ENCODE measurements at regions not wholly inside any gene's neighbourhood (a gene's known extent, or its start where the extent isn't known, plus 50 kb on each side); places are given as distances from the start of the nearest gene placed in this dataset.

- DNase-seq = peak; percentile 41
These were observed 271.1 kb upstream of the KLF4 start for GRCh38 chr9:107760469-107761242.

- DNase-seq = no peak
These were observed 270.2 kb upstream of the KLF4 start for GRCh38 chr9:107759823-107760166.

GRCh38 chr9:107759009-107759822 is 269.6 kb upstream of the KLF4 start:
- DNase-seq = no peak

- no peak for DNase-seq
These were observed 266.5 kb upstream of the KLF4 start for GRCh38 chr9:107756091-107756490.

- no peak for DNase-seq
These were observed 265.7 kb upstream of the KLF4 start for GRCh38 chr9:107755246-107755645.

GRCh38 chr9:107751567-107752210 is 262.1 kb upstream of the KLF4 start:
- DNase-seq = peak; percentile 45

DNA sequence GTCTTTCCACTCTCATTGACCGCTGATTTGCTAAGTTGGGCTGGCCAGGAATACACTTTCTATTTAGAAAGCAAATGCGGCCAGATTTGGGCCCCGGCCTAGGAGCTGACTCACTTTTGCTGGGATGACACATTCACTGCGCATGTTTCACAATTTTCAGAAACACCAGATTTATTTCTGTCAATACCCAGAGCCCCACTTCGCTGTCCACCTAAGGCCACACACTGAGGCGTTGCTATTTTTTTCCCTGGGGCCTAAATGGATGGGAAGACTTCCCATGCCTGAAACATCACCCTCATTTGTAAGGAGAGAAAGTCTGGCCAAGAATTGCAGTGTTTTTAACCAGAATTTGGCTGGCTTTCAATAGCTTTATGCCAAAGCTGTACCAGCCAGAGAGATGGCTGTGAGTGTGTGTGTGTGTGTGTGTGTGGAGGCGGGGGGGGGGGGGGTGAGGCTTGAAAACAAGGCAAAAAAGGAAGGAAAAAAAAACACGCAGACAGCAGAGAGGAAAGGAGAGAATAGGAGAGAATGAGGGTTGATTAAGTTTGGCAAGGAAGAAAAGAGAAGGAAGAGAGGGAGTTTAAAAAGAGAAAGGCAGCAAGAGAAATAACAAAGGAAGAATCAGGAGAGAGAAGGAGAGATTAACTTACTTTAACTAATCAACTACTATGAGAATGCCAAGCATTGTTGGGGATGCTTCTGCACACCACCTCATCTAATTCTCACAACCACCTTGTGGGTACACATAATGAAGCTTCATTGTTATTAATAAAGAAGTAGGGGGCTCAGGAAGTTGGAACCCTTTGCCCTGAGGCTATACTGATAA is 261.4 kb upstream of the KLF4 start:
- DNase-seq = peak; percentile 94

DNA sequence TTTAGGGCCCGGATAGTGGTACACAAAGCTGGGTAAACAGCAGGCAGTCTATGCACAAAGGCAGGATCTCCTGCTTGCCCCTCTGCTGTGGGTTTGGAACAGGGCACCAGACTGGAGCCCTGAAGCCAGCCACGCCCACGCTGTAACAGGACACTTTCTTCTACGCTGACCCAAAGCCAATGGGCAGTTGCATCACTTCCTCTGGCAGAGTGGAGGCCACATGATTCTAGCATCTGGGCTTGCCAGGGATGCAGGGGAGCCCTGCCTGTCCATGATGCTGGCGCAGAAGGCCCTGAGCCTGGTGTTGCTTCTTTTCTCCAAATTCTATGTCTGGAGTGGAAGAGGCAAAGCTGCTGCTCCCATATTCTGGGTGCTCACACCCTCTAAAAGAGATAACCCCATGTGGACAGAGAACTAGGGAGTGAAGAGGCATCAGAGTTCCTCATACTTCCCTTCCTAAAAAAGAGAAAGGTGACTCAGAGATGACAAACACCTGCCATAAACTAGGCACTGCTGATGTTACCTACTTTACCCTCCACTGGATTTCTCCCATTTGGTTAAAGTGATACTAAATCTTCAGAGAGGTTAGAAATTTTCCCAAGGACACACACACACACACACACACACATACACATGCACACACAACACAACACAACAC is 260.3 kb upstream of the KLF4 start:
- peak; percentile 92 for DNase-seq

DNA sequence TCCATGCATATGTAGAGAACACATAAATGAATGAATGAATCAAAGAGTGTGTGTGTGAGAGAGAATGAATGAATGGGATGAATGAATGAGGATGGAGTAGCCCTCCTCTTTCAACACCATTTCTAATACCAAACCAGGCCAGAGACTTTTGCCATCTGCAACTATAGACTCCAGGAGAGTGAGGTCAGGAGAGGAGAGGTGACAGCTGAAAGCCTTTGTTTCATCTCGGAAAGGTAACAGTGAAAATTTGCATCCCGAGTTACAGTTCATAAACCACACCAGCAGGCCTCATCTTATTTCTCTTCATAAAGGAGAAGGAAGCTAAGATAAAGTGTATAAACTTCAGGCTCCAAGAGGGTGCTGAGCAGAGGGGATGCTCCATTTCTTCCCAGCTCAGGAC is 255.3 kb upstream of the KLF4 start:
- DNase-seq = no peak

DNA sequence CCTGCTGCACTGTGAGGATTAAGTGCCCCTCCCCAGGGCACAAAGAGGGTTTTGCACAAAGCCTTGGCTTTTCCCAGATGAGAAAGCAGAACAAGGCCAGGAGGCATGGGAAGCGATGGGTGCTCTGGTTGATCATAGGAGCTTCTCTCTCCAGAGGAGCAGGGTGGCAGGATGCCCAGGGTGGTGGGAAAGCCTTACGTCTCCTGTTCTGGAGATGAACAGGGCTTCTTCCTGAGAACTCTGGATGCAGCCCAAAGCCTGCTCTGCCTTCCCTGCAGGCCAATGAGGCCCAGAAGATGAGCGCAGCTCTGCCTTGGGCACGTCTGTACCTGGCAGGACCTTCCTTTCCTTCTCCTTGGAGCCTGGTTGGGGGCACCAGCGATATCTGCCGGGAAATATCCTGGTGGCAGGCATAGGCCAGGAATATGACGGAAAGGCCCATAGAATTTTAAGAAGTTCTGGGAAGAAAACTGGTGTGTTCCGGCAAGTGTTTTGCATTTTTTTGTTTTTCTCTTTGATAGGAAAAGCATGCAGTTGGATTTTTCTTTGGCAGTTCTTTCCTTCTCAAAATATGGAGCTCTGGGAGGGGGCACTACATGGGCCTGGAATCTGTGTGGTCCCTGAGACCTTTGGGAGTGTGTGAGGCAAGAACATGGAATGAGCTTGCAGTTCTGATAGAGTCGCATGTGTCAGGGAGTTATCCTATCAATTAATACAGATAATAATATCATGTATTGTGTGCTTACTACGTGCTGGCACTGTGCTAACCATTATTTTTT is 253.2 kb upstream of the KLF4 start:
- no peak for DNase-seq

- DNase-seq = peak; percentile 68
These were observed 250.8 kb upstream of the KLF4 start for GRCh38 chr9:107740088-107740980.

DNA sequence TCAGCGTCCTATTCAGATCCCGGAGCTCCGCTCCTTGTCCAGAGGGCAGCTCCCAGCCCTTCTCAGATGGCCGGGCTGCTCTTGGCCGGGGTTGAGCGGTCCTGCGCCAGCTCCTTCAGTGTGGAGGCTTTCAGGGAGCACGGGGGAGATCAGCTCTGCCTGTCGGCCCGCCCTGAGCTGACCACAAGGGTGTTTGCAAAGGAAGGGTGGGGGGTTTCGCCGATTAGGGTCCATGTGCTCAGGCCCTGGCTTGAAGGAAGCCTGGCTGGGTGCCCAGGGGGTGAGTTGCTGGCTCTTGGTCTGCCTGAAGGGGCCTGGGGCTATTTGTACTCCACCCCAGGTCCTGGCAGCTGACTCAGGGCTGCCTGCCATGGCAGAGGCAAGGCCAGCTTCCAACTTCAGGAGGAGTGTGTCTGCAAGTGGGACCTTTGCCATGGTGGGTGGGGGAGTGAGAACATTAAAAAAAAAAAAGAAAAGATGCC is 250.1 kb upstream of the KLF4 start:
- DNase-seq = peak; percentile 82

DNA sequence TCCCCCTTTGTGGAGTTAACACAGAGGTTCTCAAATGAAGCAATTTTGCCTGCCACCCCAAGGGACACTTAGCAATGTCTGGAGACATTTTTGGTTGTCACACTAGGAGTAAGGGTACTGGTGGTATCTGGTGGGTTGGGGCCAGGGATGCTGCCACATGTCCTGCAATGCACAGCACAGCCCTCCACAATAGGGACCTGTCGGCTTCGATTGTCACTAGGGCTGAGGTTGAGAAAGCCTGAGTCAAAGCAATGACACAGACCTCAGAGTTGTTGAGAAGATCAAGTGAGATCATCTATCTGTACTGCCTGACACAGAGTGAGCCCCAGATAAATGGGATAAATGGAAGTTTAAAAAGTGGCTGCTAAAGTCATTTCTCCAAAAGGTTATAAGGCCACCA is 249.2 kb upstream of the KLF4 start:
- DNase-seq = no peak

DNA sequence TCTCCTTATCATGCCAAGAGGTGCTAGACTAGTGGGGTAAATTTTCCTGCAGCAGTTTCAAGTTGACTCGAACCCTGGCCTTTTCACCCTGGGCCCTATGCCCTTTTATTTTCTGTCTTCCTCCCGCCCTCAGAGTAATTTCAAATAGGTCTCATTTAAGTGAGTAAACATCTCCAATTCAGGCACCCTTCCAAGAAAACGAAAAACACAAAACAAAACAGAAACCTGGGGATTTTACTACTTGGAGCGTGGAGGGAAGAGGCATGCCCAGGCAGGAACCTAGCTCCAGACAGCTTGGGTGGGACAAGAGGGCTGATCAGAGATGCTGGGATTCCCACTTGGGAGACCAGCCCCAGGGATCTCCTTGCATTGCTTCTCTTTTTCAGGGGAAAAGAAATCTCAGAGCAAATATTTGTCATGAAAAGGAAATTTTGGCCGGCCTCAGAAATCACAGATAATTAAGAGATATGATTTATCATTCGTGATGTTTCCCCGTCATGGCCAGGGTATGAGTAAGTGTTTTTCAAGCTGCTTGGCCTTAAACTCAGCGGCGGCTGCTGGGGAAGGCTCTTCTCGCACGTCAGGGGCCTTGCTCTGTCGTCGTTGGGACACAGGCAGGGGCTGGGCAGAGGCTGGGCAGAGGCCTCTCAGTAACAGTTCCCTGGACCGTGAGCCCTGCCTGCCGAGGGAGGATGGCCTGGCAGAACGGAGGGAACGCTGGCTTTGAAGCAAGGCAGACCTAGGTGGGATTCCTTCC is 248.6 kb upstream of the KLF4 start:
- DNase-seq = peak; percentile 45

GRCh38 chr9:107737610-107737986 is 248.0 kb upstream of the KLF4 start:
- DNase-seq = no peak

- no peak for DNase-seq
These were observed 246.3 kb upstream of the KLF4 start for GRCh38 chr9:107735821-107736220.

DNA sequence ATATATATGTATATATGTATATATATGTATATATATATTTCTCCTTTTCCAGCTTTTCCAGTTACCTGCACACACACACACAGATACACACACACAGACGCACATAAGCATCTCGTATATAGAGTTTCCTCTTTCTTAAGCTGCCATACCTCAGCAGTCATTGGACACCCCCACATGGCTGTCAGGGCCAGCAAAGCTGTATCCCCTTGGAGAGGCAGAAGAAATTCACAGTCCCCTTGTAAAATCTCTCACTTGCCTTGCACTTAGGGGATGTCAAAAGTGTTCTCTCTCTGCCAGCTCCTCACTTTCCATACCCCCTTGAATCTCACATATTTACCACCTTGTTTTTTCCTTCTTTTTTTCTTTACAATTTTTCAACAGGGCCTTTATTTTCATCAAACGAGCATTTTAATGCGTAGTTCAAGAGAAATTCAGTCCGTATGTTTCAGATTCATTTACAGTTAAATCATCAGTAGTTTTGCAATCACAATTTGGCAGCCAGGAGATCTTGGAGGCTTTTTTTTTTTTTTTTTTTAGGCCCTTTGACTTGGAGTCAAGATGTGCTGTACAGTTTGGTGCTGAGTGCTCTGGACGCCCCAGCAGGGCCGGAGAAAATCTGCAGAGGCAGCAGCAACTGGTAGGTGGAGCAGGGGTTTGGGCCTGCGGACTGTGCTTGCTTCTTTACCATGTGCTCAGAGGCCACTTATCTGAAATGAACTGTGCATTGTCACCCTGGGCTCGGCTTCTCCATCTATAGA is 244.9 kb upstream of the KLF4 start:
- DNase-seq = no peak

DNA sequence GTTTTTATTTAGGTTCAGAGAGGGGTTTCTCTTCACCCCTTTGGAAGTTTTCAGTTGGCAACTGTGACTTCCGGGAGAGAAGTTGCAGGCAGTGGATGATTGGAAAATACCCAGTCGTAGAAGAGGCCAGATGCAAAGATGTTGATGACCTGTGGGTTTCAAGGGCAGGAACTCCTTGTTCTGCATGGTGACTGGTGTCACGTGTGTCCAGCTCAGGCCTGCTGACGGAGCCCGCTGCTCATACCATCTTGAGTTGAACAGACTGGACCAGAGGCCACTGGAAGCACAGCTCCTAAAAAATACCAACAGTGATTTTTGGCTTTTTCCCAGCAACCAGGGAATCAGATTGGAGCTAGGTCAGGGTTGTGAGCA is 243.9 kb upstream of the KLF4 start:
- DNase-seq = no peak

Data from femur (tissue), 1 donor.